ENCODE measurements at regions not wholly inside any gene's neighbourhood (a gene's known extent, or its start where the extent isn't known, plus 50 kb on each side); places are given as distances from the start of the nearest gene placed in this dataset.

- TF ChIP-seq POLR2AphosphoS5 (IDR thresholded peaks at IDR 0.05) (no peak), CTCF (IDR thresholded peaks at IDR 0.05) (no peak), EP300 (IDR thresholded peaks at IDR 0.05) (no peak)
Observed at GRCh38 chr4:112830753-112831386, 193.9 kb downstream of the LARP7 start.
